Inflammatory macrophage treated with lipopolysaccharide for 4 hours (primary cell): ENCODE measurements at regions not wholly inside any gene's neighbourhood (a gene's known extent, or its start where the extent isn't known, plus 50 kb on each side); places are given as distances from the start of the nearest gene placed in this dataset.

Experiments
- DNase-seq: peaks from one replicate; pipeline ENCODE4 v3.0.0-alpha.2; 2020

DNA sequence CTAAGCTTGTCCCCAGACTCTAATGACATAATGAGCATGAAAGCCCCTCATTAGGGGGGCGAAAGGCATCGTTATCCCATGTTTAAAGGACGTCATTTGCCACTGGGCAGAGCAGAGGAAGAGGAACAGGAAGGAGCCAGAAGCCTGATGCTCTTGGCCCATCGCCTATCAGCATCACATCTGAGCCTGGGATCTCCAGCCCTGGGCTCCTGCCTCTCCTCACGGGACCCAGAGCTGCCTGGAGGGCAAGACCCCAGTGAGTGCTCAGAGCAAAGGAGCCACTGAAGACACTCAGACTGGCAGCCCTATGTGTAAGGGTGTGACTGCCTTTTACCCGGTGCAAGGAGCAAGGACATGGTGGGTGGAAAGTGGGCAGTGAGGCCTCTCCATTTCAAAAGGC, 115.0 kb upstream of the ZNF507 start:
- DNase-seq, result no peak

DNA sequence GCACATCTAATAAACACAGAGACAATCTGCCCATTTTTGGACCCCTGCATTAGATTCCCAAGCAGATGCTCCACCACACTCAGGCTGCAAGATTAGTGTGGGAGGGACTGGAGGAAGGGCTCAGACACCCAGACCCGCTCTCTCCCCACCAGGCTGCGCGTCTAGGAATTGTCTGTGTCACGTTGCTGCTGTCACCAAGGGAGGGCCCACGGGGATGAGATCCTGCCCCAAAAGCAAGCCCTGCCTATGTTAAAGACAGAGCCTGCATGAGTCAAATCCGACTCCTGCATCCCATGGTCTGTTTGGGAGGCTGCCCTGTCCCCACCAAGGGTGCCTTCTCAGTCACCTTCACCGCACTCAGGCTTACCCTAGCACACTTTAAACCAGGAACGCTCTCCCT, 114.4 kb upstream of the ZNF507 start:
- DNase-seq, result no peak

DNA sequence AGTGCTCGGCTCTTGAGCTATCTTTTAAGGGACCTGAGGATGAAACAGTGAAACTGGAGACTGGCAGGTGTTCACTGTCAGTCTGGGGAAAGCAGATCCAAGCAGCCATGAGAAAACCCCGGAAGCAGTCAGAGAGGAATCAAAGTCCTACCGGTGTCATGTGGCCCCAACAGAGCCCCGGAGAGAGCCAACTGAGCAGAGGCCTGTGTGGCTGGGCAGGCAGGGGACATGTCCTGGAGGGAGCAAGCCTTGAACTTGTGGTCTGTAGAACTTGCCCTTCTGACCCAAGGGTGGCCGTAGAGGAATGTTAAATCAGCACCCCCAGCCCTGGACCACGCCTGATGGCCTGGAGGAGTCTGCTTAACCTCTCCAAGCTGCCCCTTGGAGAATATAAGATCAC, 113.7 kb upstream of the ZNF507 start:
- DNase-seq, result no peak

DNA sequence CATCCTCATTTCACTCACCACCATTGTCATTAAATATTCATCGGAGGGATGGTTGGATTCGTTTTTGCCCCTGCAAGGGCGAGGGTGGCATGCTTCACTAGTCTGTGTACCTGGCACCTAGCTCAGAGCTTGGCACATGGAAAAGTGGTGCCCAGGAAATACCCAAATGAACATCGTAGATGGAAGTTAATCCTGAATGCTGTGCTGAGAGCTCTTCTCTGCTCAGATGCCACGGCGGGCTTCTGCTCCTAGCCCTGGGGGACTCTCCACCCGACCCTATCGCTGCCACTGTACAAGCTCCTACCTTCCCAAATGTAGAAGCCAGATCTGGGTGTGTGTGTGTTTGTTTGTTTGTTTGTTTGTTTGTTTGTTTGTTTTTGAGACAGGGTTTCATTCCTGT, 113.0 kb upstream of the ZNF507 start:
- no peak for DNase-seq

DNA sequence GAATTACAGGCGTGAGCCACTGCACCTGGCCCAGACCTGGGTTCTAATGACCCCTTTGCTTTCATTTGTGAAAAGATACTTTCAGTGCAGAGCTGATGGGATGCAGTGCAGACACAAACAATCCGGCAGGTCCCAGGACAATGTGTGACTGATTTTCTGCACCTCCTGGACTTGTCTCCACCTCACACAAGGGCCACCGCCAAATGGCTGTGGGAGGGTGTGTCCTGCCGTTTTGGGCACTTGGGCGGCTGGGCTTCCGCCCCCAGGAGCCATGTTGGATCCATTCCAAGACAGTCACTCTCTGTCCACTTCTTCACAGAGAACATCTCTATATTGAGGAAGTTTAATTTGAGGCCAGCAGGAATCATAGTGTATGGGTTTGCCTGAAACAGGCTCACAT, 112.3 kb upstream of the ZNF507 start:
- no peak for DNase-seq

DNA sequence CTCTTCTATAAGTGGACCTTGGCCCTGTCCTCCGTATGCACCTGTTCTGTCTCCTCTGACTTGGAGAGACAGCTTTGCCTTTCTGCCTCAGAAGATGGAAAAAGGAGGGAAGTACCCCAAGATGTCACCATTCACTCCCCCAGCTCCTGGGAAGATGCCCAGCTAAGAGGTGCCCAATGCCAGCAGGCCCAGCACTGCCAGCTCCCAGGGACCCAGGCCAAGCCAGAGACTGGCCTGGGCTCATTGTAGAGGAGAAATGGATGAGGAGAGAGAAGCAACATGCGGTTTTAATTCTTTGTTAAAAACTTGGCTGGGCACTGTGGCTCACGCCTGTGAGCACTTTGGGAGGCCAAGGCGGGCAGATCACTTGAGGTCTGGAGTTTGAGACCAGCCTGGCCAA, 111.5 kb upstream of the ZNF507 start:
- no peak for DNase-seq

DNA sequence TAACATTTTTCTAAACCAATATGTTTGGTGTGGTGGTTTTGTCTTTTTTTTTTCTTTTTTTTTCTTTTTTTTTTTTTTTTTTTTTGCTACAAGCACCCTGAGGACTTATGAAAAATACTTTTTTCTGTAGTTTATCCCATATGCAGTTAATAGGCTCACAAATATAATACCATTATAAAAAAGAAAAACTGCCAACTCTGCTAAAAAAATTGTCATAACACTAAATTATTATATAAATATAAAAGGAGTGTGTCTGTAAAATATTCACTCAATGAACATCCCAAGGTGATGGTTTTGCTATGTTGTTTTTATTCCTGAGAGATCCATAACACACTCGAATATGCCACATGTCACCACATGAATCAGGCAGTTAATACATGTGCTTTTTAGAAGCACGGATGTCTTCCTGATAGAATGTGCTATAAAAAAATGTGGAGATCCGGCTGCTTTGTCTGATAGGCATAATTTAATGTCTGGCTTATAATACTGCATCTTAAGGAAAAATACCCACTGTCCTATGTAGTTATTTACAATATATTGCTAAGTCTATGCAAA, 110.7 kb upstream of the ZNF507 start:
- DNase-seq, result no peak

DNA sequence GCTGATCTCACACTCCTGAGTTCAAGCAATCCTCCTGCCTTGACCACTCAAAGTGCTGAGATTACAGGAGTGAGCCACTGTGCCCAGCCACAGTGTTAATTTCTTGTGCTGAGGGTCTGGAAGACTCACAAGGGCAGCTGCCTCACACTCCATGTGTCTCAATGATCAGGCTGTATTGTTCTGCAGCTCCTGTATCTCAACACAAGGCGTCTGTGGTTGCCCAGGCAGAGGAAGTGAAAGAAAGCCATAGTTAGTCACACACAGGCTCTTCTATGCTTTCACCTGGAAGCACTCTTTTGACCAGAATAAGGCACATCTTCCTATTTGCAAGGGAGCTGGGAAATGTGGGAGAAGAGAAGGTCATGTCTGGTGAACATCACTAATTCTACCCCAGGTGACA, 107.3 kb upstream of the ZNF507 start:
- peak; percentile 7 for DNase-seq

DNA sequence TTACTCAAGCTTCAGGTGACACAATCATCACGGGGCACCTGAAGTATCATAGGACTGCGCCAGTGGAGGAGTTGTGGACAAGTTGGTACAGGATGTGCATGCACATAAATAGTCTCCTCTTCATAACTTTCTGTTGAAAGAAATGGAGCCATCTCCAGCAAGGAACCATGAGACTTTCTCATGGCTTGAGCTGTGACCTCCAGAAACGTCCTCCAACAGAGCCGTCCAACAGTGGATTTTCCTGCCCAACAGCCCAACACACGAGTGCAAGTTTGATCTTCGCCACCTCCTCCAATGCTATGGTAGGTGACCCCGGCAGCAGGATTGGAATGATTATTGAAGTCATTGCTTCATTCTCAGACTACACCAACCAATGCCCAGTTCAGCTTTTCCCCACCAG, 105.1 kb upstream of the ZNF507 start:
- DNase-seq, result no peak

DNA sequence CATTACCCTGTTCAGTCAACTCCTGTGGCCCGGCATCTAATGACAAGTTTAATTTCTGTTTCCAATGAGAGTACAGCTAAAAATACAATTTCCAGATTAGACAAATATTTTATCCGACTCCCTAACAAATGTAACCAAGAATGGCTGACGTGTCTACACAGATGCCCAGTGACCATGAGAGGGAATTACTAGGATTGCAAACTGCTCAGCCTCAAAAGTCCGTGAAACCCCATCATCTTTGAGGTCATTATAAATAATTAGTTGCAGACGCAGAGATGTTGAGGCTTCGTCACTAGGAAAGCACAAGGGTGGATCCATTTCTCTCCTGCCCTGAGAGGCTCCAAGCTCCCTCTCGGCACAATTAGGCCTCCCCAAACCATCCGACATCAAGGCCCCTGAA, 104.1 kb upstream of the ZNF507 start:
- DNase-seq, result no peak

DNA sequence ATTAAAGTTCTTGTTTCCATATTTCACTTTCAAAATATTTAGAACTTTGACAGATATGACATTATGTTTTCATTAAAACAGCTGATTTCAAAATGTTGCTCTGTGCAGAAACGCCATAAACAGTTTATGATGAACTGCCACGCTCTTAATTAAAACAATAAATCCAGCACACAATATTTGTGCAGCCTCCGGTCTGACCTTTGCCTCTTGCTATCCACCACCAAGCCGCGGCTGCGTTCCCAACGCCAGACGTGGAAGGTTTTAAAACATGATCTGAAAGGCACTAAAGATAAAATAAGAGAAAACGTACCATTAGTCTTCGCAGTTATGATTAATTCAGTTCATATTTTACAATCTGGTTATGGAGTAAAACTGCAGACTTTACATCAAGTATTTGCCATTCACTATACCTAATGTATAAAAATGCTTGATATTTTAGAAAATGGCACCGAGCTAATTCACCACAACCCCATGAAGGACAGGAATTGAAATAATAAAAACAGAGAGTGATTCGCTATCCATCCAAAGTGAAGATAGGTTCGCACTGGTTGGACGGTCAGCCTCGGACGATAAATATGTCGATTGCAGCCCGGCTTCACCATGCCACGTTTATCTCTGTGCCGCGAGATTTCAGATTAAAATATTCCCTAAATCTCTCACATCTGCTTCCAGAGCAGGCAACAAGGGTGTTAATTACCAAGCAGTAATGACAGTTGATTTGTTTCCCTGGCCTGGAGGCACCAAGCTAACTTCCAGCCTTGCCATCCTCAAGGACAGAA, 103.3 kb upstream of the ZNF507 start:
- no peak for DNase-seq

DNA sequence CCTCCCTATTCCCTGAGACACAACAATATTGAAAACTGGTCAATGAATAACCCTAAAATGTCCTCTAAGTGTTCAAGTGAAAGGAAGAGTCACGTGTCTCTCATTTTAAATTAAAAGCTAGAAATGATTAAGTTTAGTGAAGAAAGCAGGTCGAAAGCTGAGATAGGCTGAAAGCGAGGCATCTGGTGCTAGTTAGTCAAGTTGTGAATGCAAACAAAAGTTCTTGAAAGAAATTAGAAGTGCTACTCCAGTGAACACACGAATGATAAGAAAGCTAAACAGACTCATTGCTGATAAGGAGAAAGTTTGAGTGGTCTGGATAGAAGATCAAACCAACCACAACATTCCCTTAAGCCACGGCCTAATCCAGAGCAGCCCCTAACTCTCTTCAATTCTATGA, 99.4 kb upstream of the ZNF507 start:
- no peak for DNase-seq

DNA sequence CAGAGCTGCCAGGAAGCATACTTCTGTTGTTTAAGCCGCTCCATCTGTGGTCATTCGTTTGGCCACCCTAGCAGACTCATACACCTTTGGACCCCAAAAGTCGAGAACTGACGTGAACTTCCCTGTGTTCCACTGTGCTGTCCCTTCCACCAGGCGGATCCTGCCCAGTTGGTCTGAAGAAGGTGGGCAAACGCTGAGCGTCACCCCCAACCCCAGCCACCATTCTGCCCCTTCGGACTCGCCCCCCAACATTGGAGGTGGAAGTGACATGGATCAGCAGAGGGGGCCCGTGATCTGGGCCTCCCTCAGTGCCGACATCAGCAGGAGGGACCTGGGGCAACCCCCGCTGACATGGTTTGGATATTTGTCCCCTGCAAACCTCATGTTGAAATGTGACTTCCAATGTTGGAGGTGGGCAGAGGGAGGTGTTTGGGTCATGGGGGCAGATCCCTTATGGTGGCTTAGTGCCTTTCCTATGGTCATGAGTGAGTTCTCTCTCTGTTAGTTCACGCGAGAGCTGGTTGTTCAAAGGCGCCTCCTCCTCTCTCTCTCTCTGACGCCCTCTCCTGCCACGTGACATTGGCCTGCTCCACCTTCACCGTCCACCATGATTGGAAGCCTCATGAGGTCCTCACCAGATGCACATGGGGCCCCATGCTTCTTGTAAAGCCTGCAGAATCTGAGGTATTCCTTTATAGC, 93.6 kb upstream of the ZNF507 start:
- no peak for DNase-seq

DNA sequence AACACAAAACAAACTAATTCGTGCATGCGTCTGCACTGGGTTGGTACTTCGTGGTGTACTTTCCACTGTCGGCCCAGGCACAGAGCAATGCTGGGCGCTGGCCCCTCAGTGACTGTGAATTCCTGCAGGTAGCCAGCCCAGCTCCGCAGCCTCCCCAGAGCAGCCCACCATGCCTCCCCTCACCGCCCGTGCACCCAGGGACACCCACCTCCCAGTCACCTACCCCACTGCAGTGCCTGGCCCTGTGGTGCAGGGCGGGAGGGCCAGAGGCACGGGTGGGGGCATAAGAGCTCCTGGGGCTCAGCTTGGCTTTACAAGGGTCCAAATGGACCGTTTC, 93.1 kb upstream of the ZNF507 start:
- DNase-seq, result no peak

DNA sequence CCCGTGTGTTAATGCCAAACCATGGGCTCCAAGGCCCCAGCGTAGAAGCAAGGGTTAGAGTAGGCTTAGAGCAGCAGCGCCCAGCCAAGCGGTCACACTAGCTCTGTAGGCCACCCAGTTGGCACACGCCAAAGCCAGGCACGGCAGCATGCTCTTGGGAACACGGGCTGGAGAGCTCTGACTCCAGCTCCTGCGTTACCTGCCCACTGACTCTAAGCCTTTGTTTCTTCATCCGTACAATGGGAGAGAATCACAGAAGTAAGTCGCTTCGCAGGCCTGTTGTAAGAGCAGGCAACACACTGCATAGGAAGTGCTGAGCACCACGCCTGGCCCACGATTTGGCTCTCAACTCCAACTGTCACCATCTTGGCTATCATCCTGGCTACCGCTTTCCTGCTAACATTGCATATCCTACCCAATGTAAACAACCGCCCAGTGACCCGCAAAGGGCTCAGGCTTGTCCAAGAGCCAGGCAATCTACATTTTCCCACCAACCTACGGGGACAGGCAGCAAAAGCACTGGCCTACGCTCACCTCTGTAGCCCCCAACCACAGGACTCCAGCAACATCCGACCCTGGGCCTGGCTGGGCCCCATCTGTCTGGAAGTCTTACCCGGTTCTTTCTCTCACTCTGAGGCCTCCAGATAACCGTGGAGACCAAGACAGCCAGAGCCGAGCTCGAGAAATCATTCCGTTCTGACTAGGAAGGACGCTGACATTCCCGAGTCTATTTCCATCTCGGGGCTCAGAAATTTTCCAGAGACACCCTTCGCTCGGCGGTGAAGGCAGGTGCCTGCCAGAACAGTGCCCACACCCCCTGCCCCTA, 91.5 kb upstream of the ZNF507 start:
- no peak for DNase-seq

DNA sequence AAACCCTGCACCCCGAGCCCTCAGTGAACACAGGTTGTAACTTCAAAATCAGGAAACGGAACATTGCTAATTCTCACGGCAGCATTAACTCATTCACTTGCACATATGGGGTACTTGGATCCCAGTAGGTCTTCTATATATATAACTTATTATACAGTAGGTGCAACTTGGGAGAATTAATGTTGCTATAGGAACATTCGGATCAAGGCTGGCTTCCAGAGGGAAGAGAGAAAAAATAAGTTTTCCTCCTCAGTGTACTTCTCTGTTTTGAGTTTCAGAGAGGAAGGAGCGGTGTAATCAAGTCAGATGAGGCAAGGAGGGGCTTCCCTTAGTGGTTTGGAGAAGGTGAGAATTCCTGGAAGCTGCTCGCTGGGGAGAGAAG, 90.9 kb upstream of the ZNF507 start:
- peak; percentile 36 for DNase-seq

DNA sequence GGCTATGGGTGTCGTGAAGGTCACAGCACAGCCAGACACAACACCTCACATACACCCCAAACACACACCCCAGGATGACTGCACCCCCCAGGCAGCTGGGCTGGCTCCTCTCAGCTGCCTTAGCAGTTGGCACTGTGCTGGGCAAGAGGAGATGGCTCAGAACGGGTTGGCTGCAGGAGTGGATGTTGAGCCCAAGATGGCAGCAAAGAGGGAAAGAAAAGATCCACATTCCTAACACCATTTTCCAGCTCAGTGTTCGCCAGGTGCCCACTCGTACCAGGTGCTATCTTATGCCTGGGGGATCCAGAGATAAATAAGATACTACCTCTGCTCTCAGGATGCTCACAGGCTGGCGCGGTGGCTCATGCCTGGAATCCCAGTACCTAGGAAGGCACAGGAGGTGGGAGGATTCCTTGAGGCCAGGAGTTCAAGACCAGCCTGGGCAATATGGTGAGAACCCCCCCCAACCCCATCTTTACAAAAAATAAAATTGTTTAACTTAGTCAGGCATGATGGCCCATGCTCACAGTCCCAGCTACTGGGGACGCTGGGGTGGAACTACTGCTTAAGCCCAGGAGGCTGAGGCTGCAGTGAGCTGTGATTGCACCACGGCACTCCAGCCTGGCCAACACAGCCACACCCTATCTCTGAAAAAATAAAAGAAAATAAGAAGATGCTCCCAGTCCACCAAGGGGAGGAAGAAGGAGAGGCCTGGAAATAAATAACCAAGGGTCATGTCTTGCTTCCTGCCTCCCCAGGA, 89.7 kb upstream of the ZNF507 start:
- no peak for DNase-seq

DNA sequence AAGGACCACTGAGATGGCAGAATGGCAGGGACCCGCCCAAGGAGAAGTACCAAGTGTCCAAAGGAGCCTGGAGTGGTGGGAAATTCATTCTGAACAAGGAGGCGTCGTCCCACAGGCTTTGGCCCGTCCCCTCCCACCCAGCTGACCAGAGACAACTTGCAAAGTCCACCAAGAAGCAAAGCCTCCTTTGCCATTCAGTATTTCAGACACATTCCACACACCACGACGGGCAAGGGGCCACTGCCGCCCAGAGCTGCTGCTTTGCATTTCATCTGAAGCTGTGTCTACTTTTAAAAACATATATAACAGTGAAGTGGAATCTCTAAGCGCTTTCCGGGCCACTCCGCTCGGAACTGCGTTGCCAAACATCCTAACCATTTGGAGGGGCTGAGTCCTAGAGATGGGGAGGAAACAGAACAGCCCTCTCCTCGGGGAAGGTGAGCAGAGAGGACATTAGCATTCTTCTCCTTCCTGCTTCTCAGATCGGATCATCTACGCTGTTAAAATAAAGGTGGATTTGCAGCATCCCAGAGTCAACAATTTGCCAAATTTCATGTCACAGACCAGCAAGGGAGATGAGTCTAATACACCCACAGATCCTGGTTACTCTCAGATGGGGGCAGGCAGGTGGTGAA, 89.0 kb upstream of the ZNF507 start:
- no peak for DNase-seq

DNA sequence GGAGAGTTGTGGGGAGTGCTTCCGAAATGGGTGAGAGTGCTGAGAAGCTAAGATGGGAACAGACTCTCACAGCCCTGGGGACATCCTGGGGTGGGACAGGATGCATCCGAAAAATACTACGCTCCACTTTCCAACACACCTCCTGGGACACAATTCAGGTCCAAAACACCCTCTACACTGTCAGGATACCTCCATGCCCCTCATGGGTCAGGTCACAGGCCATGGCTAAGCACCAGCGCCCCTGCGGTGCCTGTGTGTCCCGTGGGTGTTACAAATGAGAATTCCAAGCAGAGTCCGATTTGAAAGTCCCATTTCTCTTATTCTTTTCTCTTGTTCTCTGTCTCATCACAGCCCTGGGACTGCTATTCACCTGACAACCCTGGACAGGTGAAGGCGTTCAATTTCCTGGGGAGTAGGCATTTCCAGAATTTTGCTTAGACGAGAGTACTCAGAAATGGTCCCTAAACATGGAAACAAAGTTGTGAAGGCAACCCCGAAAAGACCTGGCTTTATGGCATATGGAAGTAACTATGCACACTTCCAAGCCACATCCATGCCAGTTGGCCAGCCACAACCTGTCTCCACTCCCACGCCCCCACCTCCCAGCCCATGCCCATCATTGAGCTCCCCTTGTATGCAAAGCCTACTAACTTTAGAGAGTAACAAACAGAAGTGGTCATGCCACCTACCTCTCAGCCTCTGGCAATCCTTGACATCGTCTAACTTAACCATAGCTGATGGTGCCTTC, 87.9 kb upstream of the ZNF507 start:
- no peak for DNase-seq

DNA sequence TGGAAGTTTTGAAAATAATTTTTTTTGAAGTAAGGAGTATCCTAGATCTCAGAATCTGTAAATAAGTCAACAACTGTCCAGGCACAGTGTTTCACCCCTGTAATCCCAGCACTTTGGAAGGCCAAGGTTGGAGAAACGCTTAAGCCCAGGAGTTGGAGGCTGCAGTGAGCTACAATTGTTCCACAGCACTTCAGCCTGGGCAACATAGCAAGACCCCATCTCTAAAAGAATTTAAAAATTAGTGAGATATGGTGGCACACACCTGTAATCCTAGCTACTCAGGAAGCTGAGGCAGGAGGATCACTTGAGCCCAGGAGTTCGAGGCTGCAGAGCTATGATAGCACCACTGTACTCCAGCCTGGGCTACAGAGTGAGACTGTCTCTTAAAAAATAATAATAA, 87.2 kb upstream of the ZNF507 start:
- no peak for DNase-seq

DNA sequence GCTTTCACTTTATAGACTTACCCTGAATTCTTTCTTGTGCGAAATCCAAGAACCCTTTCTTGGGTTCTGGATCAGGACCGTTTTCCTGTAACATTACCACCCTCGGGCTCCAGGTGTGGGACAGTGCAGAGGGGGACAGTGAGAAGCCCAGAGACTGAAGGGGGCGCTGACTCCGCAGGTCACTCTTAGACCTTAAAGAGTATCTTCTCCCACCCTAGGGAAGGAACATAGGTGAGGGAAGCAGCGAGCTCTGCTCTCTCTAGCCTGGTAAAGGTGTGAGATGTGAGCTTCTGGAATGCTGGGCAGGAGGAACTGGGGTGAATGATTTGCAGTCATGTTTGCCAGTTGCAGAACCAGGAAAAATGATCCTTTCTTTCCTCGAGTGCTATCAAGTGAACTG, 80.8 kb upstream of the ZNF507 start:
- DNase-seq, result no peak

DNA sequence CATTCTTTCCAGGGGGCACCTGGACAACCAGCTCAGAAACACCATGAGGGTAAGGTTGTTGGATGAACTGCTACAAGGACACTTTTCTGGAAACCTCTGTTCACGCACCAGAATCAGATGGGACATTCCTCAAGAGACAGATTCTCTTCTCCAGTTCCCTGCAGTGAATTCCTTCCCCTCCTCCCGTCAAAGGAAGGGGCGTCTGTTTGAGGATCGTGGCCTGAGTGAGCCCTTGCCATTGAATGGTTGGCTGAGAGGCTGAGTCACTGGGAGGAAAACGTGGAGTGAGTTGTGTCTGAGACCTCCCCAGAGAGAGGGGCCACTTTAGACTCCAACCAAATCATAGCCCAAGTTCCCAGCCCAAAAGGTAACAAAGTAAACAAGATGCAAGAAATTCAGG, 79.4 kb upstream of the ZNF507 start:
- no peak for DNase-seq
